GM12864 (cell line): ENCODE measurements at regions not wholly inside any gene's neighbourhood (a gene's known extent, or its start where the extent isn't known, plus 50 kb on each side); places are given as distances from the start of the nearest gene placed in this dataset.

Experiments
- DNase-seq: peaks from one replicate; pipeline ENCODE4 v3.0.0-alpha.2; 2011; ENCODE audit warnings: low read depth
- H3K4me3 ChIP-seq: 2 replicates; pipeline ENCODE4 v1.5.1; 2011; ENCODE audit warnings: mild to moderate bottlenecking, low read depth, low read length, control low read depth
- CTCF ChIP-seq: IDR thresholded peaks from 2 replicates; pipeline ENCODE4 v1.5.1; 2011; ENCODE audit warnings: low read depth, mild to moderate bottlenecking, moderate library complexity, low read length, control low read depth, inconsistent platforms; ENCODE audit errors: missing control alignments

GRCh38 chr6:134515986-134516385, 198.1 kb upstream of the SGK1 start:
- DNase-seq: no peak
- H3K4me3 ChIP-seq: no peak overlapping the region
- TF ChIP-seq CTCF: no peak

- H3K4me3 ChIP-seq: no peak overlapping the region
- no peak for TF ChIP-seq CTCF
- DNase-seq: no peak
Observed at GRCh38 chr6:134512981-134513391, 195.1 kb upstream of the SGK1 start.

GRCh38 chr6:134511984-134512683, 194.2 kb upstream of the SGK1 start:
- no peak for TF ChIP-seq CTCF
- no peak overlapping the region for H3K4me3 ChIP-seq
- no peak for DNase-seq

- no peak for DNase-seq
- H3K4me3 ChIP-seq: no peak overlapping the region
- TF ChIP-seq CTCF: no peak
Observed at GRCh38 chr6:134510920-134511319, 193.0 kb upstream of the SGK1 start.

GRCh38 chr6:134510142-134510541, 192.2 kb upstream of the SGK1 start:
- no peak overlapping the region for H3K4me3 ChIP-seq
- no peak for DNase-seq
- no peak for TF ChIP-seq CTCF

- H3K4me3 ChIP-seq: no peak overlapping the region
- TF ChIP-seq CTCF: no peak
- no peak for DNase-seq
Observed at GRCh38 chr6:134508862-134509498, 191.1 kb upstream of the SGK1 start.

- TF ChIP-seq CTCF: no peak
- no peak for DNase-seq
- H3K4me3 ChIP-seq: no peak overlapping the region
Observed at GRCh38 chr6:134506162-134506561, 188.2 kb upstream of the SGK1 start.
